ENCODE measurements at regions not wholly inside any gene's neighbourhood (a gene's known extent, or its start where the extent isn't known, plus 50 kb on each side); places are given as distances from the start of the nearest gene placed in this dataset.

DNA sequence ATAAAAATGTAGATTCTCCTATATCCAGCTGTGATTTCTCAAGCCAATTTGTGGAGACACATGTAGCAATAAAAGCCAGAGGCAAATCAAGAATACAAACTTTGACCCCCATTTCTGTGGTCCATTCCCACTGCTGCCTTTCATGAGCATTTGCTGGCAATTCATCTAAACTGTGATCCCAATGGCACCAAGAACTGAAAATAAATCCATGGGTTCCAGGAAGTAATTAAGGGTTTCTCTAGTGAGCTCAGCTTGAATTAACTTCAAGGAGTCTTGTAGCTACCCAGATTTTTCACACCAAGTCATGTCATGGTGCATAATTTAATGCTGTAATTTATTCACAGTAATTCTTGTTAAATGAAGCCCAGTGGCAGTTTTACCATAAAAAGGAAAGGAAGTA, 145.0 kb upstream of the SMC2 start:
- POLR2A ChIA-PET (ENCODE audit: partially characterized antibody), result no interaction called here
- no peak for FAIRE-seq
- Histone ChIP-seq H3K14ac (ENCODE audit: insufficient read length) (no peak overlapping the region), H3K23ac (ENCODE audit: insufficient read length) (no peak overlapping the region), H3K36me3 (ENCODE audit: control insufficient read depth in 2 of 4, insufficient read depth in 4 of 4, low read length in 3 of 4) (no peaks in the 10 kb centered on the region), H2BK12ac (ENCODE audit: low read depth, low read length) (no peak overlapping the region), H3K18ac (ENCODE audit: extremely low read depth, low read length) (no peak overlapping the region), H2AK5ac (ENCODE audit: low read depth, low read length) (no peak overlapping the region), H3K27me3 (replicated peaks in 1 of 4; ENCODE audit: control insufficient read depth in 3 of 4, extremely low read depth in 1 of 4, insufficient read depth in 3 of 4, low read length in 3 of 4) (no peaks in the 10 kb centered on the region), H3K4me3 (ENCODE audit: extremely low read depth in 1 of 4, insufficient read depth in 2 of 4, low read depth in 3 of 4, low read length in 4 of 4) (no peak overlapping the region), H3K9me3 (ENCODE audit: insufficient read depth in 2 of 2, low read depth in 1 of 2, low read length in 1 of 2) (no peaks in the 10 kb centered on the region), H4K5ac (ENCODE audit: insufficient read length, low read depth, low read length) (no peak overlapping the region), H3K79me1 (ENCODE audit: low read depth, low read length) (no peaks in the 10 kb centered on the region), H2BK15ac (ENCODE audit: low read length) (no peak overlapping the region), H3K79me2 (ENCODE audit: control insufficient read depth in 1 of 2, insufficient read depth in 2 of 2, low read length in 2 of 2) (no peaks in the 10 kb centered on the region), H4K91ac (replicated peaks; ENCODE audit: insufficient read length, low read length) (no peak overlapping the region), H4K8ac (ENCODE audit: extremely low read depth, insufficient read depth, low read length) (no peak overlapping the region), H3K4ac (replicated peaks; ENCODE audit: insufficient read length, low read depth, low read length) (no peak overlapping the region), H3K9ac (replicated peaks in 1 of 4; ENCODE audit: extremely low read depth in 1 of 4, low read depth in 3 of 4, low read length in 3 of 4) (no peak overlapping the region), H2BK20ac (ENCODE audit: low read length) (no peak overlapping the region), H3K4me1 (replicated peaks in 1 of 4; ENCODE audit: control insufficient read depth in 3 of 4, insufficient read depth in 4 of 4, low read length in 3 of 4) (no peaks in the 10 kb centered on the region), H2AFZ (ENCODE audit: low read length) (no peak overlapping the region), H4K20me1 (replicated peaks in 1 of 2; ENCODE audit: control insufficient read depth in 1 of 2, insufficient read depth in 2 of 2, low read length in 2 of 2) (no peaks in the 10 kb centered on the region), H2BK120ac (replicated peaks; ENCODE audit: low read depth, low read length) (no peak overlapping the region), H2BK5ac (ENCODE audit: low read depth, low read length) (no peak overlapping the region), H3K56ac (replicated peaks; ENCODE audit: insufficient read length, low read depth, low read length) (no peak overlapping the region), H3K23me2 (ENCODE audit: low read depth, low read length) (no peaks in the 10 kb centered on the region), H3K4me2 (ENCODE audit: insufficient read depth in 1 of 2, low read depth in 2 of 2, low read length in 2 of 2) (no peak overlapping the region), H3K27ac (ENCODE audit: low read depth, low read length) (no peak overlapping the region)
- CTCF ChIA-PET (ENCODE audit: partially characterized antibody), result no interaction called here
- TF ChIP-seq, protein P1, sequence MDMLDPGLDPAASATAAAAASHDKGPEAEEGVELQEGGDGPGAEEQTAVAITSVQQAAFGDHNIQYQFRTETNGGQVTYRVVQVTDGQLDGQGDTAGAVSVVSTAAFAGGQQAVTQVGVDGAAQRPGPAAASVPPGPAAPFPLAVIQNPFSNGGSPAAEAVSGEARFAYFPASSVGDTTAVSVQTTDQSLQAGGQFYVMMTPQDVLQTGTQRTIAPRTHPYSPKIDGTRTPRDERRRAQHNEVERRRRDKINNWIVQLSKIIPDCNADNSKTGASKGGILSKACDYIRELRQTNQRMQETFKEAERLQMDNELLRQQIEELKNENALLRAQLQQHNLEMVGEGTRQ (IDR thresholded peaks at IDR 0.05; ENCODE audit: low read length), result no peak
- TF ChIP-seq HDAC6 (IDR thresholded peaks at IDR 0.05; ENCODE audit: low read depth, low read length) (no peak), TBP (IDR thresholded peaks at IDR 0.05; ENCODE audit: low read depth, low read length) (no peak)
- DNase-seq (ENCODE audit: low read depth in 1 of 2, low spot score in 2 of 2), result no peak
